Astrocyte of the spinal cord (primary cell): ENCODE measurements at regions not wholly inside any gene's neighbourhood (a gene's known extent, or its start where the extent isn't known, plus 50 kb on each side); places are given as distances from the start of the nearest gene placed in this dataset.
"Not testable (repeated sequence)": the region's sequence is repeated elsewhere in the genome, so short reads cannot be mapped to it uniquely, and the experiment has no call there.

Experiments
- DNase-seq: peaks from one replicate; pipeline ENCODE4 v3.0.0; 2011; ENCODE audit warnings: low read depth, low spot score
- H3K4me3 ChIP-seq: 2 replicates; pipeline ENCODE4 v1.5.1; 2011; ENCODE audit warnings: low read depth, mild to moderate bottlenecking, low read length, moderate library complexity
- CTCF ChIP-seq: IDR thresholded peaks from 2 replicates; pipeline ENCODE4 v1.5.1; 2012; ENCODE audit warnings: low read depth, mild to moderate bottlenecking, low read length, inconsistent platforms
- in situ Hi-C: cut with HindIII; loops from 2 replicates; pipeline ENCODE4 v1.10.0; 2017; ENCODE audit warnings: low sequenced_read_pairs

- DNase-seq, result no peak
- H3K4me3 ChIP-seq, result no peak overlapping the region
- in situ Hi-C loops, result no loop called here
- TF ChIP-seq CTCF, result no peak
Observed at GRCh38 chr22:22123960-22124278, 120.7 kb upstream of the VPREB1 start.

- in situ Hi-C loops, result no loop called here
- no peak overlapping the region for H3K4me3 ChIP-seq
- no peak for DNase-seq
- TF ChIP-seq CTCF, result no peak
Observed at GRCh38 chr22:22123118-22123959, 121.2 kb upstream of the VPREB1 start.

DNA sequence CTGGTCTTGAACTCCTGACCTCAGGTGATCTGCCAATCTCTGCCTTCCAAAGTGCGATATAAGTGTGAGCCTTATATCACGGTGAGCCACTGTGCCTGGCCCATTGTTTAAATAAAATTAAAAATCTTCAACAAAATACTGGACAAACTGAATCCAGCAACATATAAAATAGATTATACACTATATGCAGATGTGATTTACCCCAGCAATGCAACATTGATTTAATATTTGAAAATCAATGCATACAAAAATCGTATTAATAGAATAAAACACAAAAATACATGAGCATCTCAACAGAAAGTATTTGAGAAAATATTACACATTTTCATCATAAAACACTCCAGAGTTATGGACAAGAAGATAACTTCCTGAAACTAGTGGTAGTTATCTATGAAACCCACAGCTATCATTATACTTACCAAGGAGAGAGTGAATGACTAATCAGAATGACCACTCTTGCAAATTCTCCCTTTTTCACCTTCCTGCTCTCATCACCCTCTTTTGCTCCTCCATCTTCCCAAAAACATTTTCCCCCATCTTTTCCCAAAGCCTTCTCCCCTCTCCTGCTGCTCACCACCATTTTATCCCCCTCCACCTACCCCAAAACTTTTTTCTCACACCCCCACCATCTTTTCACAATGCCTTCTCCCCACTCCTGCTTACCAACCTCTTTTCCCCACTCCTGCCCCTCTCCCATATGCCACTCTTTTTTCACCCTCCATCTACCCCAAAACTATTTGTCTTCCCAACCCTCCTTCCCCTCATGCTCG is 122.1 kb upstream of the VPREB1 start:
- no peak for DNase-seq
- in situ Hi-C loops, result no loop called here
- H3K4me3 ChIP-seq, result no peak overlapping the region
- no peak for TF ChIP-seq CTCF

DNA sequence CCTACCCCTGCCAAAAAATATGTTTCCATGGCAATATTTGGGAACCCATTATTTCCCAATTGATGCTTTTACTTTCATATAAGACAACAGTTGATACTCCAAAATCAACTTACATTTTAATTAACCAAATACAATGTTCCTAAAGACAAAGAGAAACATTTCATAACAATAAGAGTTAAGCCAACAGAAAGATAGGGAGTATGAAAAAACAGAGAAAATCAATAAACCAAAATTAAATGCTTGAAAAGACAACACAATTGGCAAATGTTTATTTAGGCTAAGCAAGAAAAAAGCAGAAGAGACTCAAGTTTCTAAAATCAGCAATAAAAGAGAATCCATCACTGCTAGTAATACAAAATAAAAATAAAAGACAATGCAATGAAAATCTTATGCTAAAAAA is 123.1 kb upstream of the VPREB1 start:
- H3K4me3 ChIP-seq, result no peak overlapping the region
- no peak for DNase-seq
- no peak for TF ChIP-seq CTCF
- in situ Hi-C loops, result no loop called here

- in situ Hi-C loops, result no loop called here
- TF ChIP-seq CTCF, result no peak
- DNase-seq, result no peak
- H3K4me3 ChIP-seq, result no peak overlapping the region
Observed at GRCh38 chr22:22120160-22120559, 124.4 kb upstream of the VPREB1 start.

- DNase-seq, result no peak
- H3K4me3 ChIP-seq, result no peak overlapping the region
- in situ Hi-C loops, result no loop called here
- TF ChIP-seq CTCF, result no peak
Observed at GRCh38 chr22:22118987-22119386, 125.6 kb upstream of the VPREB1 start.

DNA sequence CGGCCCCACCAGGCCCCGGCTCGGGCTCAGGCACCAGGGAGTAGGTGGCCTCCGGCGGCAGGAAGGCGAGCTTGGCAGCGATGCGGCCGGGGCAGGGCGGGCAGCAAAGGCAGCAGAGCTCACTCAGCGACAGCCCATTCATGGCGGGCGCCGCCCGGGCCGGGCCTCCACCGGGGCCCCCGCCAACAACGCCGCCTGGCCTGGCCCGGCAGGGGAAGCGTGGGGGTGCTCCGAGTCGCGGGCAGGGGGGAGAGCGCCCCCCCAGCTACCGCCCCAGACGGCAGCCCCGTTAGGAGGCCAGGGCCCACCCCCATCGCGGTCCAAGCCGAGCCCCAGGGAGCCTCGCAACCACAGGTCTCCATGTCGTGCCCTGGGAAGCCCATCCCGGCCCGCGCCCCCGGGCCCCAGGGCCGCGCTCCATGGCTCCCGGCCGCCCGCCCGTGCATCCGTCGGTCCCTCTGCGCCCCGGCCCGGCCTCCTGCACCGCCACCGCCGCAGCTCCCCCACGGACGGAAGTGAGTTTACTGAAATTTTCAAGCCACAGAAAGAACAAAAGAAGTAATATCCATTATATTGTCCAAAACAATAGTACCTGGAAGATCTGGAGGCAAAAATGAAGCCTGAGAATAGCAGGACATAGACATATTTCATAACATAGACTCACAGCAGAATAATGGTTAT is 126.6 kb upstream of the VPREB1 start:
- H3K4me3 ChIP-seq, DNase-seq, in situ Hi-C loops: not testable (repeated sequence)

- in situ Hi-C loops, DNase-seq, H3K4me3 ChIP-seq: not testable (repeated sequence)
Observed at GRCh38 chr22:22116997-22117770, 127.4 kb upstream of the VPREB1 start.
